ENCODE measurements at regions not wholly inside any gene's neighbourhood (a gene's known extent, or its start where the extent isn't known, plus 50 kb on each side); places are given as distances from the start of the nearest gene placed in this dataset.

DNA sequence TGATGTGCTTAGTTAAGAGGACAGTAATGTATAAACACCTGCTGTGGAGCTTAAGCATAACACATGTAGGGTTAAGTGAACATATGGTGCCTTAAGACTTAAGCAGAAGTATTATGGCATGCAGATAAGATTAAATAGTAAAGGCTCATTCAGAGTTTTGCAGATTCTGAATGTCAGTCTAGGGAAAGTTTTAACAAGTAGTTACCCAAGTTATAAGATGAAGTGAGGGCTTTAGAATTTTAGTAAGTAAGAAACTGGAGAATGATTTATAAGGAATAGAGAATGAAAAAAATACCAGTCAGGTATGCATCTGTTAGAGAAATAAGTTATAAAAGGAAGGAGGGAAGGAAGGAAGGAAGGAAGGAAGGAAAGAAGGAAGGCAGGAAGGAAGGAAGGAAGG, 902.1 kb downstream of the TRAM1L1 start:
- no peak for TF ChIP-seq CTCF (IDR thresholded peaks at IDR 0.05)
- TF ChIP-seq POLR2A (IDR thresholded peaks at IDR 0.05), result no peak
